Choroid plexus epithelial cell (primary cell): ENCODE measurements at regions not wholly inside any gene's neighbourhood (a gene's known extent, or its start where the extent isn't known, plus 50 kb on each side); places are given as distances from the start of the nearest gene placed in this dataset.

Experiments
- DNase-seq: peaks from one replicate; pipeline ENCODE4 v3.0.0-alpha.2; 2010; ENCODE audit warnings: low read depth
- H3K4me3 ChIP-seq: 2 replicates; pipeline ENCODE4 v1.5.1; 2011; ENCODE audit warnings: low read depth, mild to moderate bottlenecking, control low read depth, low read length, moderate library complexity
- TF ChIP-seq, protein P1 (sequence below): conservative IDR thresholded peaks from 2 replicates; pipeline ENCODE4 v1.5.1; 2011; ENCODE audit warnings: low read depth, mild to moderate bottlenecking, control low read depth, inconsistent platforms, low read length, moderate library complexity

DNA sequence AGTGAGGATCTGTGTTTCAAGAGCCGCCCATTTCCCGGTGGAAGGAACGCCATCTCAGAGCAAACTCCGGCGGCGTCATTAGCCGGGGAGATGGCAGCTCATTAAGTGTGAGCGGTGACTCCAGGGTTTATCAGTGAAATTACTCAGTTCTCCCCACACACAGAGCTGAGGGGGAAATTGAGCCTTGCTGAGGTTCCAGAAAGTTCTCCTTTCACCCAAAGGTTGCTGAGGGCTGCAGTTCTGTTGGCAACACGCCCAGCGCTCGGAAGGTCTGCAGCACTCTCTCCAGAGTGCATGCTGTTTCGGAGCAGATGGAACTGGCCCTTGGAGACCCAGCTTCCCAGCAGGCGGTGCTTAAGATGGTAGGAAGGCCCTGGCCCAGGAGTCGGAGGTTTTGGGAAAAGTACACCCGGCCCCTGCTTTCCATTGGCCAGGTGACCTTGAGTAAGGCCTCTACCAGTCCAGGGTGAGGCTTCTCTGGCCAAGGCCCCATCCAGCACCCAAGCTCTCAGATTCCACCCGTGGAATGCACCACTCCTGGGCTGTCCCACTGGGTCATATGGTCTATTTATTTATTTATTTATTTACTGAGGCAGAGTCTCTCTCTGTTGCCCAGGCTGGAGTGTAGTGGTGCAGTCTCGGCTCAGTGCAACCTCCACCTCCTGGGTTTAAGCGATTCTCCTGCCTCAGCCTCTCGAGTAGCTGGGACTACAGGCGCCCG is 167.7 kb upstream of the CIBAR2 start:
- peak; percentile 37 for DNase-seq
- TF ChIP-seq, protein P1, sequence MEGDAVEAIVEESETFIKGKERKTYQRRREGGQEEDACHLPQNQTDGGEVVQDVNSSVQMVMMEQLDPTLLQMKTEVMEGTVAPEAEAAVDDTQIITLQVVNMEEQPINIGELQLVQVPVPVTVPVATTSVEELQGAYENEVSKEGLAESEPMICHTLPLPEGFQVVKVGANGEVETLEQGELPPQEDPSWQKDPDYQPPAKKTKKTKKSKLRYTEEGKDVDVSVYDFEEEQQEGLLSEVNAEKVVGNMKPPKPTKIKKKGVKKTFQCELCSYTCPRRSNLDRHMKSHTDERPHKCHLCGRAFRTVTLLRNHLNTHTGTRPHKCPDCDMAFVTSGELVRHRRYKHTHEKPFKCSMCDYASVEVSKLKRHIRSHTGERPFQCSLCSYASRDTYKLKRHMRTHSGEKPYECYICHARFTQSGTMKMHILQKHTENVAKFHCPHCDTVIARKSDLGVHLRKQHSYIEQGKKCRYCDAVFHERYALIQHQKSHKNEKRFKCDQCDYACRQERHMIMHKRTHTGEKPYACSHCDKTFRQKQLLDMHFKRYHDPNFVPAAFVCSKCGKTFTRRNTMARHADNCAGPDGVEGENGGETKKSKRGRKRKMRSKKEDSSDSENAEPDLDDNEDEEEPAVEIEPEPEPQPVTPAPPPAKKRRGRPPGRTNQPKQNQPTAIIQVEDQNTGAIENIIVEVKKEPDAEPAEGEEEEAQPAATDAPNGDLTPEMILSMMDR, result no peak
- H3K4me3 ChIP-seq, result no peak overlapping the region

DNA sequence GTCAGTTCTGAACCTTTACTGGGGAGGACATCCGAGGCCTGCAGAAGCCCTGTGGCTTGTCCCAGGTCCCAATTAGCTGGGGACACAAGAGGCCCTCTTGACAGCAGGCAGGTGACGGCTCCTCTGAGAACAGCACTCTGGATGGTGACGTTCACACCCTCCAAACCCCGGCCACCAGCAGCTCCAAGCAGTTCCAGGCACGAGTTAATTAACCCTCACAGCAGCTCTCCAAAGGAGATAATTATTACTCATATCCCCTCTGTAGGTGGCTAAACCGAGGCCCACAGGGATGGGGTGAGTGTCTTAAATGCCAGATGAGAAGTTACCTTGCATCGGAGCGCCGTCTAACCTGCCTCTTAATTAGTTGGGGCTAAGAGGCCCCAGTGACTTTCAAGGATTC is 168.9 kb upstream of the CIBAR2 start:
- no peak for DNase-seq
- TF ChIP-seq, protein P1, result no peak
- no peak overlapping the region for H3K4me3 ChIP-seq

- TF ChIP-seq, protein P1, result no peak
- no peak for DNase-seq
- H3K4me3 ChIP-seq, result no peak overlapping the region
These were observed 170.6 kb upstream of the CIBAR2 start for GRCh38 chr16:85282842-85283241.

DNA sequence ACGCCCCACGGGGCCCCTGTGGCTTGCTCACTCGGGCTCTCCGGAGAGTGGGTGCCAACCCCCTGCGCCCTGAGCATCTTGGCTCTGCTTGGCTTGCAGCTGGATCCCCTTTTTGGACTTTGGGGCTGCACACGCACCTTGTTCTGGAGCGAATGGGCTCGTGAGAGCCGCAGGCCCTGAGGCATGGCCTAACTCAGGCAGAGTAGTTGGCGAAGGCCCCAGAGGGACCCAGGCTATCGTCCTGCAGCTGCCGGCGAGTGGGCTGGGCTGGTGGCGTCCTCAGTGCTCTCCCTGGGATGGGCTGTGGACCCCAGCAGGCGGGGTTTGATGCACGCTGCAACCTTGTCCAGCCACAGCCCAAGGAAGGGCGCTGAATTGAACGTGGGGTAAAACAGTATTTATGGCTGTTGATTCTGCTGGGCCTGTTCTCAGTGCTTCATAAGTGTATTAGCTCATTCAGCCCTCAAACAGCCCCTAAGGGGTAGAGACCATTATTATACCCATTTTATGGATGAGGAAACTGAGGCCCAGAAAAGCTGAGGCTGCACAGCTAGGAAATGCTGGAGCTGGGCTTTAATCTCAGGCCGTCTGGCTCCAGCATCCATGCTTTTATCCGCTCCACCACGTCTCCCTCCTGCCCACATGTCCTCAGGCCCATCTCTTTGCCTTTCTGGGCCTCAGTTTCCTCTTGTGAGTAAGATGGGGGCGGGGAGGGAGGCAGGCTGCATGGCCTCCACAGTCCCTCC is 171.2 kb upstream of the CIBAR2 start:
- DNase-seq, result no peak
- TF ChIP-seq, protein P1, result no peak
- no peak overlapping the region for H3K4me3 ChIP-seq

GRCh38 chr16:85284141-85284817 is 172.0 kb upstream of the CIBAR2 start:
- no peak for DNase-seq

DNA sequence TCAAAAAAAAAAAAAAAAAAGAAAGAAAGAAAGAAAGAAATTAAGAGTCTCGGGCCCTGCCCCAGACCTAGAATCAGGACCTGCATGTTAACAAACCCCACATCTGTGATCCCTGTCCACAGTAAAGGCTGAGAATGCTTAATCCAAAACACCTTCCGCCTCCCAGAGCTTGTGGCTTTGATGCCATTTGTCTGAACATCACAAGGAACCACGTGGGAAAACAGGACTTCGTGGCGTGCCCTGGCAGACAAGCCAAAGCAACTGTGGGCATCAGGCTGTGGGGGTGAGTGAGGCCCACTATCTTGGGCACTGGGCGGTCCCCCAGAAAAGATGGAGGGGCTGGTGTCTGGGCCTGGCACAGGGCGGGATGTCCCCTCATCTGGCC is 173.4 kb upstream of the CIBAR2 start:
- TF ChIP-seq, protein P1, result no peak
- H3K4me3 ChIP-seq, result no peak overlapping the region
- DNase-seq, result no peak

More at GRCh38 chr16:85284141-85284817, 172.0 kb upstream of the CIBAR2 start:
- TF ChIP-seq, protein P1, result no peak
- H3K4me3 ChIP-seq, result no peak overlapping the region
